Lung microvascular endothelial cell (primary cell): ENCODE measurements at regions not wholly inside any gene's neighbourhood (a gene's known extent, or its start where the extent isn't known, plus 50 kb on each side); places are given as distances from the start of the nearest gene placed in this dataset.
"Not testable (repeated sequence)": the region's sequence is repeated elsewhere in the genome, so short reads cannot be mapped to it uniquely, and the experiment has no call there.

Experiments used
- DNase-seq, 2 donors: peaks; one replicate each; pipeline versions ENCODE4 v3.0.0 to v3.0.0-alpha.2; 2010; ENCODE audit warnings: low read depth in 2 of 2

DNA sequence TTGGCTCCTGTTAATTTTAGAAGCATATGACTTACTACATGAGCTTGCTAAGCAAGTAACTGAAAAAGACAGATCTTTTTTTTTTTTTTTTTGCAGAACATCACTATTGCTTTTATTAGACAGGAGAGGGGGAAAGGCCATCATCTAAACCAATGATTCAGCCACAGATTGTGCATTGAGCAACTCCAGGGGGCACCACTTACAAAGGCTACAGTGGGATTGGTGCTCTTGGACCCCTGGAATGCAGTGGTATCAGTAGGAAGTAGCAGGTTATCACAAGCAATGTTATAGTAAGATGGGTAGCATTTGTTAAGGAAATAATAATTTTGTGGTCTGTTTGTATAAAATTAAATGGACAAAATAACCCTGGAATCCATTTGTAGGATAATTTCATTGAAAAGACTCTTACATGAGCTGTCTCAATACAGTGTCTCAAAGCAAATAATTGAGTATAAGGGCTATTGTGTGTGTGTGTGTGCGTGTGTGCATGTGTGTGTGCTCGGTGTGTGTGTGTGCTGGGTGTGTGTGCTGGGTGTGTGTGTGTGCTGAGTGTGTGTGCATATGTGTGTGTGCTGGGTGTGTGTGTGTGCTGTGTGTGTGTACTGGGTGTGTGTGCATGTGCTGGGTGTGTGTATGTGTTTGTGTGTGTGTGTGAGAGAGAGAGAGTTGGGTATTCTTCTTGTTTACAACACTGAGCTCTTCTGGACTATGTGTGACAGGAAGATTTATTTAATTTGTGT, 296.3 kb downstream of the PCDH7 start:
- peak in 1 of 2 donors; percentile 1 for DNase-seq

DNA sequence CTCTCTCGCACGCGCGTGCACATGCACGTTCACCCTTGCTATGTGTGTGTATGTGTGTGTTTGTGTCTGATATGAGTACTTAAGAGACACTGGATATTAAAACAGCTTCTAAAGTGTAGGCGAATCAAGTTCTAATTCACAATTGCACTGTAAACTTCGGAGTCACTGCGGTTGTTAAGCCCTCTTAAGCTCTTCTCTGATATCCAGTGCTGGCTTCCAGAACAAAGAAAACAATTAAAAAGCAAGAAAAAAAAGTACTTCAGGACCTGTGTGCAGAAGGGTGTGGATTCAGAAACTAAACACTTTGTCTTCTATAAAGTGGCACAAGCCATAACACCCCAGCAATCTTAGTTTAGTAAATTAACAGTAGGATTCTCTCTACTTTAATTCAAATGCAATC, 300.2 kb downstream of the PCDH7 start:
- DNase-seq, result no peak

DNA sequence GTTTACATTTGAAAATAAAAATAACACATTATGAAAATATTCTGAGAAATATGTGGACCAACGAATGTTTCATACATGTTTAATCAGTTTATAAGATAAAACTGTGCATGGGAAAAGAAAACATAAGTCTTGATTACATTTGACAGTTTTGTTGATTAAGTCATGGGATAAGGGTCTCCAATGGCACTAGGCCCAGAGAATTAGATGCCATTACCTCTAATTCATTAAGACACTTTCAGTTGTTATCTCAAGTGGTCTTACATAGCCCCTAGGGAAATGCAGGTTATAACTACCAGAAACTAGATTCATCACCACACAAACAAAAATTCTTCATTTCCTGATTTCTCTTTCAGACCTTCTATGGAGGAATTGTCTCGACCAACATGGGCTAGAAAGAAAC, 300.8 kb downstream of the PCDH7 start:
- DNase-seq, result no peak

DNA sequence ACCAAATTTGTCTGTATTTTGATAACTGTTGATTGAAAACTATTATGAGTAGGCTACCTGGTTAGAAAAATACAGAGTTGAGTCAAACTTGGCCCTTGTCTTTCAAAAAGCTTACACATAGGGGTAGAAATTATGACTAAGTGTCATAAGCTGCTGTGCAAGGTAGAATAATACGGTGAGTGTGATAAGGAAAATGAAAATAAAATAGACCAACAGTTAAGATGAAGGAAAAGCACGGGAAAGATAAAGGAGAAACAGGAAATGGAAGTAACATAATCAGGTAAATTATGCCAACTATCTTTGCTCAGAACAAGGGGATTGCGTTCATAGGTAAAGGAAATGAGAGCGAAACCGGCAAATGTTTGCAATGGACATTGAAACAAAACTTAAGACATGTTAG, 302.5 kb downstream of the PCDH7 start:
- DNase-seq, result no peak

GRCh38 chr4:31023109-31023508, 302.9 kb downstream of the PCDH7 start:
- no peak for DNase-seq

DNA sequence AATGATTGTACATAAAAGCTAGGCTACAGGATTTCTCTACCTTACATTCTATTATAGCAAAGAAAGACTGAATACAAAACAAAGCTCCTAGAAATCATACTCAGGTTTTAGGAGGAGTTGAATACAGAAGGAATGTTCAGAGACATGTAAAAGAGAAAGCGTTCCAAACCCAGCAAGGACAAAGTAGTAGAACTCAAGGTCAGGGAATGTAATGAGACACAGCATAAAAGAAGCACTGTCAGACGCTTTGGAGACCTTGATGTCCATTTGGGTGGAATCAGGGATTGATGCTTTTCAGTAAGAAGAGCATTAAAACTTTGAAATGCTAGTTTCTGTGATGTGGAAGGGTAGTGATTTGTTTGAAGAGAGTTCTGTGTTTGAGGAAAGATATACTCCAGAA, 303.6 kb downstream of the PCDH7 start:
- no peak for DNase-seq

GRCh38 chr4:31024781-31025180, 304.6 kb downstream of the PCDH7 start:
- DNase-seq, result not testable (repeated sequence)

DNA sequence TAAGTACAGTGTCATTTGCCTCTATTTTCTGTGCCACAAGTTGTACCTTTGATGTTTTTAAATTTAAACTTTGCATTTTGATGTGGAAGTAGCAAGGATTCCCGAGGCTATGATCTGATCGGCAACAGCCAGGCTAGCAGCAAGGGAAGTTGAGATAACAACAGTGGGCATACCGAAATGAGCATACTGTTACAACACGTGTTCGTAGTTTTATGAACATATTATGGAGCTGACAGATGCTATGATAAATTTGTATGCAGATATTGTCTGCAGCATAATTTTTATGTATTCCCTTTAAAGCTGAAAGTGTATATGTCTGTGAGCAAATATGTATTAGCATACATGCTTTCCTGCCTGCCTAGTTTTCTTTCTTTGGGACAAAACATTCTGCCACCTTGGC, 306.1 kb downstream of the PCDH7 start:
- DNase-seq, result no peak

DNA sequence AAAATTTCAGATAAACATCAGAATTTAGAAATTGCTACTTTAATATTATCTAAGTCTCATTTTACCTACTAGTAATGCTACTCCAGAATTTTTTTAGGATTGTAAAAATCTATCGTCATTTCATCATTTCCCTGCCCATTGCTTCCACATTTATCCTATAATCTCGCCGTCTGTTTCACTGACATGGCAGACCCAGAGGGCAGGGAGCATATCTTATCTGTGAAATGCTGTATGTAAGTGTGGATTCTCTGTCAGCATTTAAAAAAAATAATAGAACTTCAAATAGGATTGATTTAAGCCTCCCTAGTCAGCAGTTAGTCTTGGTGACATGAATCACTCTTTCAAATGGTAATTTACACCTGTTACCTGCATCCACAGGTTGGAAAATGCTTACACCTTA, 314.4 kb downstream of the PCDH7 start:
- DNase-seq, result no peak

DNA sequence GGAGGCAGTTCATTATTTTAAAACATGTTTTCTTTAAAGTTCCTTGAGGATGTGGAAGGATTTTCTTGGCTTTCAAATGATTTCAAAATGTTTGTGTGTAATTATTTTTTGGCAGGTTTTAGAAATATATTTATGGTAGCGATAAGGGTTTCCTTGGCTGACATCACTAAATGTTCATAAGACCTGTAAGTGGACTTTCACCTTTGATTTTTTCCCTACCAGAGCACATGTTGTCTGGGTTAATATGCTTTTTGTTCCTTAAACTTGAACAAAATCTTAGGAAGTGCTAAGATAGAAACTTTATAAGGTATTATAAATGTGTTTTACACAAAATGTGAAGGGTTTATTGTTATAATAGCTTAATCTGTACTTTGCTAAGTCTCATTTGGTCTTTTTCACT, 315.6 kb downstream of the PCDH7 start:
- DNase-seq, result no peak

GRCh38 chr4:31037703-31038102, 317.5 kb downstream of the PCDH7 start:
- DNase-seq, result no peak

DNA sequence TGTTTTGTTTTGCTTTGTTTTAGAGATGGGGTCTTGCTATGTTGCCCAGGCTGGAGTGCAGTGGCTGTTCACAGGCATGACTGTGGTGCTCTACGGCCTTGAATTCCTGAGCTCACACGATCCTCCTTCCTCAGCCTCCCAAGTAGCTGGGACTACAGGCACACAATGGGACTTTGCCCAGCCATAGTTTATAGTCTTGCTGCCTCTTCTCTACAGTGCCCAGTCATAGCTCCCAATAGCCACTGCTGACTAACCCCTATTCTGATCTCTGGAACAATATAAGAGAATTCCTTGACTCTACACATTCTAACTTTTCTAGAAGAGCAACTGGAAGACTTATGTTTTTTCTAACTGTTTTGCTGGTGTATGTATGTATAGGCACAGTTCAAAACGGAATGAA, 319.2 kb downstream of the PCDH7 start:
- DNase-seq, result no peak

- DNase-seq, result no peak
These were observed 319.9 kb downstream of the PCDH7 start for GRCh38 chr4:31040106-31040505.

DNA sequence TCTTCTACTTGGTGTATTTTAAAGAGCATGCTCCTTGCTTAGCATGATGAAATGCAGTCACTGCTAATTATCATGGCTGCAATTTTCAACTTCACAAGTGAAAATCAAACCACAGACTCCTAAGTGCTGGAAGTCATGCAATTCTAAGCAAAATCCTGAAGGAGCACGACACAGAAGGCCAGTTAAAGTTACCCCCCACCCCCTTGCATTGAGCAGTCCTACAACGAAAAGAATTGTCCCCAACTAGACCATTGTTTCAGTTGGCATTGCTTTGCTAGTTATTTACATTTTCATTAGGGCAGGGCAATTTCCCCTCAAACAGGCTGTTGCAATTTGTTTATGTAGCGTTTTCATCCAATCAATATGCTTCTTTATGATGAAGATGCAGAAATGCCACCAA, 321.2 kb downstream of the PCDH7 start:
- DNase-seq, result no peak

- DNase-seq, result no peak
These were observed 321.7 kb downstream of the PCDH7 start for GRCh38 chr4:31041853-31042252.

DNA sequence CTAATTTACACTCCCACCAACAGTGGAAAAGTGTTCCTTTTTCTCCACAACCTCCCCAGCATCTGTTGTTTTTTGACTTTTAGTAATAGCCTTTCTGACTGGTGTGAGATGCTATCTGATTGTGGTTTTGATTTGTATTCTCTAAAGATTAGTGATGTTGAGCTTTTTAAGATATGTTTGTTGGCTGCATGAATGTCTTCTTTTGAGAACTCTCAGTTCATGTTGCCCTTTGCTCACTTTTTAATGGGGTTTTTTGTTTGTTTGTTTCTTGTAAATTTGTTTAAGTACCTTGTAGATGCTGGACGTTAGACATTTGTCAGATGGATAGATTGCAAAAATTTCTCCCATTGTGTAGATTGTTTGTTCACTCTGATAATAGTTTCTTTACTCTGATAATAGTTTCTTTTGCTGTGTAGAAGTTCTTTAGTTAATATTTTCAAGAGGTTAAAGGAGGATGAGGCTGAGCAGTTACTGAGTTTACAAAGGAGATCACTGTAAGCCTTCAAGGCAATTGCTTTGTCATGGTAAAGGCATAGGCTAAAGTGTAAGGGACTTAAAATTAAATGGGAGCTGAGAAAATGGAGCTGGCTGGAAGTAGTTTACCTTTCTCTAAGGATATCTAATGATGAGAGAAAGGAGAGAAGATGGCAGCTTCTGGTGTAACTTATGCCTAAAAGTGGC, 323.4 kb downstream of the PCDH7 start:
- no peak for DNase-seq

DNA sequence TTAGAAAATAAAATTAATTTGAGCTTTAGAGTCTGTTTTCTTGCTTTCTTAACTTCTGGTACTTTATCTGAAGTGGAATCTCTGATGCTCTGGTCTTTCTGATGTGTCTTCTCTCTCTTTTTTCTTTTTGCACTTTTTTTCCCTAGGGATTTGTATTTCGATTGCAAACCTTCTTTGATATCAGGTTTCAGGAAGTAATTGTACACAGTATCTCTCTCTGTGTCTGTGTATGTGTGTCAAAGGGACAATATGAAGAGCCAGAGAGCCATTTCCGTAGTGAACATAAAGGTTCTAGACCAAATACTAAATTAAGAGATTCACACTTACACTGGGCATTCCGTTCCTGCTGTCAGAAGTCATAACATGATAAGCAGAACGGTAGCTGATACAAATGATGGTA, 325.0 kb downstream of the PCDH7 start:
- DNase-seq, result peak in 1 of 2 donors; percentile 41

DNA sequence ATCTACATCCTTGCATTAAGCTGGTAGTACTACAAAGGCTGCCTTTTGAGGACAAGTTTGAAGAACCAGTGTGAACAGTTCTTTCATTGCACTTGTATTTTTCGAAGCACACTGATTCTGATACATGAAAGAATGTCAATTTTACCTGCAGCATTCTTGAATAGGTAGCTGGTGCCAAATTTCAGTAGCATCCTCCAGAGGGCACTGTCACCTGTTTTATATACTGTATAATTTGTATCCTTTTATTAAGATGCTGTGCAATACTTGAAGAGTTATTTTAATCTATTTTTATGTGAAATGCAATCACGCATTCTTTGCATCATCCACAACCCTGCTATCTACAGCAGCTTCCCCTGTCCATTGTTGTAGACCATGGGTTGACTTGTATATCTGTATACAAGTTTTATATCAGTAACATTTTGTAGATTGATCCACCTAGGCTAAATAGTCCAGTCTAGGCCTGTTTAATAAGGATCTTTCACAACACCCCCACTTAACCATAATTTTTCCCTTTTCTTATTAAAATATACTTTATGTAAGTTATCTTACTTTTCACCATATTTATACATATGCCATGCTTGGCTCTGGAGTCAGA, 325.7 kb downstream of the PCDH7 start:
- DNase-seq, result peak; percentile 21 to 73

- DNase-seq, result no peak
These were observed 331.0 kb downstream of the PCDH7 start for GRCh38 chr4:31051151-31051550.

GRCh38 chr4:31051565-31051964, 331.4 kb downstream of the PCDH7 start:
- no peak for DNase-seq

DNA sequence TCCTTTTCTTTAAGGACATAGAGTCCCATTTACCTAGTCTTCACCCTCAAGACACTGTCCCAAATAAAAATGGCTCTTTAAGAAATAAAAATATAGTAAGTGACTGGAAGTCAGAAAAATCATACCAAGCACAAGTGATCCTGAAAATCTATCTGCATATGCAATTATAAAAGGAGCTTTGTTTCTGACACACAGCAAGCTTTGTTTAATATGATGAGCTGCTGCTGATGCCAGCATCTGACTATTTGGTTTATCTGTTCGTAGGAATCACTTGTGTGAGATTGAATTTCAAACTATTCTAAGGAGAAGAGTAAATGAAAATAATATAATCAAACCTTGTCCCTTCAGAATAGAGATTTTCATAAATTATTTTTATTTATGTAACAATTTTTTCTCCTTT, 332.4 kb downstream of the PCDH7 start:
- no peak for DNase-seq

- no peak for DNase-seq
These were observed 333.3 kb downstream of the PCDH7 start for GRCh38 chr4:31053451-31053850.

GRCh38 chr4:31054295-31054694, 334.1 kb downstream of the PCDH7 start:
- DNase-seq, result no peak
